Kidney (tissue), 13 donors: ENCODE measurements at regions not wholly inside any gene's neighbourhood (a gene's known extent, or its start where the extent isn't known, plus 50 kb on each side); places are given as distances from the start of the nearest gene placed in this dataset.

Experiments used
- DNase-seq, 5 donors: peaks; one replicate each; pipeline ENCODE4 v3.0.0-alpha.2; 2013 to 2020
- FAIRE-seq: peaks from 2 replicates; lab custom pipeline; 2012; peaks lifted over from hg19 to GRCh38; lab: Jason Lieb, UNC
- H3K27ac ChIP-seq, 2 donors: one replicate each; pipeline ENCODE4 v1.7.0; 2013; ENCODE audit warnings: low read depth in 2 of 2, low read length in 2 of 2, inconsistent platforms in 1 of 2
- H3K27me3 ChIP-seq: one replicate; pipeline ENCODE4 v1.7.1; 2013; ENCODE audit warnings: low read length, inconsistent platforms; ENCODE audit not compliant: control insufficient read depth, insufficient read depth
- H3K36me3 ChIP-seq, 3 donors: one replicate each; pipeline versions ENCODE4 v1.7.0 to v1.7.1; 2013; ENCODE audit warnings: low read length in 3 of 3, control low read depth in 1 of 3, inconsistent platforms in 1 of 3; ENCODE audit not compliant: insufficient read depth in 3 of 3, control insufficient read depth in 2 of 3
- H3K4me1 ChIP-seq, 3 donors: one replicate each; pipeline versions ENCODE4 v1.7.0 to v1.7.1; 2013; ENCODE audit warnings: low read length in 3 of 3, inconsistent platforms in 1 of 3, low read depth in 1 of 3; ENCODE audit not compliant: control insufficient read depth in 2 of 3, insufficient read depth in 2 of 3
- H3K4me3 ChIP-seq, 3 donors: one replicate each; pipeline versions ENCODE4 v1.7.0 to v1.8.1; 2013; ENCODE audit warnings: low read length in 3 of 3, control low read depth in 1 of 3, inconsistent platforms in 1 of 3
- H3K9ac ChIP-seq, 3 donors: one replicate each; pipeline versions ENCODE4 v1.7.0 to v1.7.1; 2013; ENCODE audit warnings: low read length in 3 of 3, control low read depth in 1 of 3, inconsistent platforms in 1 of 3
- H3K9me3 ChIP-seq, 3 donors: one replicate each; pipeline versions ENCODE4 v1.7.0 to v1.7.1; 2013; ENCODE audit warnings: low read length in 3 of 3, control low read depth in 1 of 3, inconsistent platforms in 1 of 3; ENCODE audit not compliant: control insufficient read depth in 2 of 3, insufficient read depth in 1 of 3
- CTCF ChIP-seq: IDR thresholded peaks from 3 replicates; pipeline ENCODE4 v1.5.1; 2012; ENCODE audit warnings: mild to moderate bottlenecking, moderate library complexity, borderline replicate concordance; ENCODE audit not compliant: insufficient read depth; ENCODE audit errors: extremely low read depth
- intact Hi-C: fragments of 100-400 bp; cut with DNase I; formaldehyde crosslinking; loops from one replicate; pipeline ENCODE4 v1.11.1; 2022
- donor health status: control.
- donor health status: control.
- donor health status: control.
- donor health status: control.
- donor health status: control.
- donor health status: DM: yes; HTN: yes; CAD: no.
- donor health status: Normal renal cell carcinoma (clear cell type).

- no peak overlapping the region for H3K27ac ChIP-seq
- no peak overlapping the region for H3K4me3 ChIP-seq
- no peak for DNase-seq
- no peaks in the 10 kb centered on the region for H3K27me3 ChIP-seq
- FAIRE-seq = no peak
- no peak for TF ChIP-seq CTCF
- H3K9me3 ChIP-seq = no peaks in the 10 kb centered on the region
- no peaks in the 10 kb centered on the region for H3K36me3 ChIP-seq
- intact Hi-C loops = no loop called here
- H3K4me1 ChIP-seq = peaks cover 0 to 6% (median 5%) of the 10 kb centered on the region in 3 donors
- no peak overlapping the region for H3K9ac ChIP-seq
Observed at GRCh38 chrX:134733591-134733990, 63.4 kb downstream of the PABIR2 start.

- FAIRE-seq = no peak
- no peaks in the 10 kb centered on the region for H3K27me3 ChIP-seq
Observed at GRCh38 chrX:134732676-134733075, 64.3 kb downstream of the PABIR2 start.

GRCh38 chrX:134732152-134732551 lies 64.9 kb downstream of the PABIR2 start:
- no peak for TF ChIP-seq CTCF
- H3K4me1 ChIP-seq = peaks cover 0 to 4% (median under 1%) of the 10 kb centered on the region in 3 donors
- H3K27ac ChIP-seq = no peak overlapping the region
- no peaks in the 10 kb centered on the region for H3K36me3 ChIP-seq
- DNase-seq (no peak), FAIRE-seq (no peak)
- H3K4me3 ChIP-seq = no peak overlapping the region
- intact Hi-C loops = no loop called here
- no peaks in the 10 kb centered on the region for H3K9me3 ChIP-seq
- no peak overlapping the region for H3K9ac ChIP-seq
- no peaks in the 10 kb centered on the region for H3K27me3 ChIP-seq

More at GRCh38 chrX:134732676-134733075, 64.3 kb downstream of the PABIR2 start:
- Histone ChIP-seq H3K27ac (no peak overlapping the region), H3K9me3 (no peaks in the 10 kb centered on the region), H3K36me3 (no peaks in the 10 kb centered on the region), H3K4me1 (peaks cover 0 to 6% (median 5%) of the 10 kb centered on the region in 3 donors), H3K4me3 (no peak overlapping the region), H3K9ac (no peak overlapping the region)
- TF ChIP-seq CTCF = no peak
- DNase-seq = no peak
- intact Hi-C loops = no loop called here

GRCh38 chrX:134727363-134727762 lies 69.1 kb upstream of the PLAC1 start:
- FAIRE-seq = no peak
- no peaks in the 10 kb centered on the region for H3K4me1 ChIP-seq
- intact Hi-C loops = no loop called here
- no peak overlapping the region for H3K4me3 ChIP-seq
- TF ChIP-seq CTCF = no peak
- no peaks in the 10 kb centered on the region for H3K36me3 ChIP-seq
- no peak overlapping the region for H3K27ac ChIP-seq
- H3K27me3 ChIP-seq = no peaks in the 10 kb centered on the region
- no peak for DNase-seq
- no peaks in the 10 kb centered on the region for H3K9me3 ChIP-seq
- no peak overlapping the region for H3K9ac ChIP-seq
